Fibroblast of lung (primary cell): ENCODE measurements at regions not wholly inside any gene's neighbourhood (a gene's known extent, or its start where the extent isn't known, plus 50 kb on each side); places are given as distances from the start of the nearest gene placed in this dataset.

Source experiments
- DNase-seq, 2 donors: peaks; one replicate each; pipeline versions ENCODE4 v3.0.0 to v3.0.0-alpha.2; 2010; ENCODE audit warnings: low read depth in 2 of 2
- H2AFZ ChIP-seq: 2 replicates; pipeline ENCODE4 v1.5.1; 2012; ENCODE audit warnings: low read length, control low read depth, inconsistent platforms
- H3K27ac ChIP-seq: 2 replicates; pipeline ENCODE4 v1.5.1; 2011; ENCODE audit warnings: low read length, control low read depth; ENCODE audit not compliant: insufficient read depth
- H3K27me3 ChIP-seq: 2 replicates; pipeline ENCODE4 v1.5.1; 2011; ENCODE audit warnings: mild to moderate bottlenecking, low read length; ENCODE audit not compliant: control insufficient read depth, insufficient read depth
- H3K36me3 ChIP-seq: 2 replicates; pipeline ENCODE4 v1.5.1; 2011; ENCODE audit warnings: low read length; ENCODE audit not compliant: control insufficient read depth, insufficient read depth
- H3K4me1 ChIP-seq: 2 replicates; pipeline ENCODE4 v1.5.1; 2011; ENCODE audit warnings: low read length; ENCODE audit not compliant: control insufficient read depth, insufficient read depth; ENCODE audit errors: extremely low read depth
- H3K4me2 ChIP-seq: 2 replicates; pipeline ENCODE4 v1.5.1; 2011; ENCODE audit warnings: low read length, control low read depth; ENCODE audit not compliant: insufficient read depth; ENCODE audit errors: extremely low read depth
- H3K4me3 ChIP-seq, 4 experiments: fragments of 200-600 bp in 1 of 4; sonication (generic) in 1 of 4; replicated peaks in 1 of 4; 2 replicates each; pipeline ENCODE4 v1.5.1; 2011 to 2016; ENCODE audit warnings: low read length in 4 of 4, low read depth in 3 of 4, mild to moderate bottlenecking in 3 of 4, control low read depth in 2 of 4, inconsistent platforms in 1 of 4, mixed read lengths in 1 of 4; ENCODE audit not compliant: insufficient read depth in 1 of 4; ENCODE audit errors: control extremely low read depth in 1 of 4
- H3K79me2 ChIP-seq: 2 replicates; pipeline ENCODE4 v1.5.1; 2012; ENCODE audit warnings: mild to moderate bottlenecking, low read length, inconsistent platforms; ENCODE audit not compliant: control insufficient read depth, insufficient read depth
- H3K9ac ChIP-seq: 2 replicates; pipeline ENCODE4 v1.5.1; 2011; ENCODE audit warnings: mild to moderate bottlenecking, low read length, control low read depth; ENCODE audit not compliant: insufficient read depth
- H3K9me3 ChIP-seq: 2 replicates; pipeline ENCODE4 v1.5.1; 2012; ENCODE audit warnings: low read depth, low read length; ENCODE audit not compliant: control insufficient read depth, insufficient read depth
- H4K20me1 ChIP-seq: 2 replicates; pipeline ENCODE4 v1.5.1; 2011; ENCODE audit warnings: low read length; ENCODE audit not compliant: control insufficient read depth, insufficient read depth; ENCODE audit errors: extremely low read depth
- CTCF ChIP-seq, 2 donors: IDR thresholded peaks in 1 of 2; conservative IDR thresholded peaks in 1 of 2; 1 replicate in 1 of 2; 2 replicates in 1 of 2; pipeline ENCODE4 v1.5.1; 2011 to 2012; ENCODE audit warnings: low read length in 2 of 2, control low read depth in 1 of 2, inconsistent platforms in 1 of 2, low read depth in 1 of 2, mild to moderate bottlenecking in 1 of 2
- EZH2 ChIP-seq: IDR thresholded peaks from 2 replicates; pipeline ENCODE4 v1.5.1; 2012; ENCODE audit warnings: low read length, control low read depth, mild to moderate bottlenecking; ENCODE audit errors: missing control alignments

- H3K27ac ChIP-seq, result no peak overlapping the region
- DNase-seq, result no peak
- H3K4me3 ChIP-seq, result no peak overlapping the region
These were observed 236.6 kb upstream of the MYOCD start for GRCh38 chr17:12429116-12429515.

DNA sequence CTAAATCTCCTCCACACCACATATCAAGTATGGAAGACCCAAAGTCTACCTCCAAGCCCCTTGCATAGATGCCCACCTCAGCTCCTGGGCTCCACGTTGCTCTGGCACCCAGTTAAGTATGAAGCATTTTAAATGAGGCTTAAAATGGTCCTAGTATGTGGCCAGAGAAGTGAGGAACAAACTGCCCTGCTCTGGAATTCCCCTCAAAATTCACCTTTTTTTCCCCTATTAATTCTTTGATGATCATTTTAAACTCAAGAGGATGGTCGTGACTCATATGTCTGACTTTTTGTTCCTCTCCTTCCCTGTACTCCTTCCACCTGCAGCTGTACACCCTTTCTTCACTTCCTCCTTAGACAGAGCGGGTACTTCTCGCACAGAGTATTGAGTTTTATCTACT is 234.5 kb upstream of the MYOCD start:
- no peak for DNase-seq
- H3K79me2 ChIP-seq, result no peaks in the 10 kb centered on the region
- no peak for TF ChIP-seq CTCF (conservative IDR thresholded peaks at IDR 0.05 in 1 of 2, IDR thresholded peaks at IDR 0.05 in 1 of 2; ENCODE audit: low read depth in 1 of 2, low read length in 2 of 2)
- TF ChIP-seq EZH2, result no peak
- H3K27me3 ChIP-seq, result no peaks in the 10 kb centered on the region
- H3K4me2 ChIP-seq, result no peak overlapping the region
- no peaks in the 10 kb centered on the region for H4K20me1 ChIP-seq
- H3K27ac ChIP-seq, result no peak overlapping the region
- no peak overlapping the region for H2AFZ ChIP-seq
- no peak overlapping the region for H3K9ac ChIP-seq
- H3K9me3 ChIP-seq, result no peaks in the 10 kb centered on the region
- H3K4me3 ChIP-seq, result no peak overlapping the region
- H3K36me3 ChIP-seq, result no peaks in the 10 kb centered on the region
- H3K4me1 ChIP-seq, result no peaks in the 10 kb centered on the region

More at GRCh38 chr17:12429116-12429515, 236.6 kb upstream of the MYOCD start:
- no peaks in the 10 kb centered on the region for H3K36me3 ChIP-seq
- H3K4me1 ChIP-seq, result no peaks in the 10 kb centered on the region
- H3K4me2 ChIP-seq, result no peak overlapping the region
- no peaks in the 10 kb centered on the region for H3K27me3 ChIP-seq
- no peaks in the 10 kb centered on the region for H3K9me3 ChIP-seq
- no peak overlapping the region for H2AFZ ChIP-seq
- H4K20me1 ChIP-seq, result no peaks in the 10 kb centered on the region
- no peak for TF ChIP-seq EZH2
- no peak for TF ChIP-seq CTCF (conservative IDR thresholded peaks at IDR 0.05 in 1 of 2, IDR thresholded peaks at IDR 0.05 in 1 of 2; ENCODE audit: low read depth in 1 of 2, low read length in 2 of 2)
- H3K9ac ChIP-seq, result no peak overlapping the region
- no peaks in the 10 kb centered on the region for H3K79me2 ChIP-seq

DNA sequence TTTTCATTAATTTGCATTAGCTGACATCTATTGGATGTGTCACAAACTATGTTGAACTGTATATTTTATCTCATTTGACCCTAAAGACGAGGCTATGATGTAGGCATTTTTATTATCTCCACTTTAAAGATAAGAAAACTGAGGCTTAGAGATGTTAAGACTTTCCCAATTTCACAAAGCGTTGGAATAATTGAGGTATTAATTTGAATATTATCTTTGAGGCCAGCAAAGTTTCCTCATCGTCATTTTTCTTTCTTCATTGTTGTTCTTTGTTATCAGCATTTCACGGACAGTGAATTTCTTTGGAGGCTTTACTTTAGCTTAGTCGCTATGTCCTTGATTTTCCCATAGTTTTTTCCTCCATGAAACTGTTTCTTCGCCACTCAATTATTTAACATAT is 227.5 kb upstream of the MYOCD start:
- Histone ChIP-seq H3K4me3 (no peak overlapping the region), H3K27ac (no peak overlapping the region), H3K79me2 (no peaks in the 10 kb centered on the region), H3K9ac (no peak overlapping the region), H3K9me3 (no peaks in the 10 kb centered on the region), H3K27me3 (no peaks in the 10 kb centered on the region), H3K36me3 (no peaks in the 10 kb centered on the region), H2AFZ (no peak overlapping the region), H4K20me1 (no peaks in the 10 kb centered on the region), H3K4me1 (no peaks in the 10 kb centered on the region), H3K4me2 (no peak overlapping the region)
- no peak for DNase-seq
- TF ChIP-seq CTCF (conservative IDR thresholded peaks at IDR 0.05 in 1 of 2, IDR thresholded peaks at IDR 0.05 in 1 of 2; ENCODE audit: low read depth in 1 of 2, low read length in 2 of 2) (no peak), EZH2 (no peak)
